ENCODE measurements at regions not wholly inside any gene's neighbourhood (a gene's known extent, or its start where the extent isn't known, plus 50 kb on each side); places are given as distances from the start of the nearest gene placed in this dataset.

GRCh38 chr9:6114424-6114823 is 99.0 kb upstream of the RANBP6 start:
- Histone ChIP-seq H3K79me2 (no peaks in the 10 kb centered on the region), H3K36me3 (replicated peaks; ENCODE audit: insufficient read depth, low read depth) (no peaks in the 10 kb centered on the region), H3K4me1 (ENCODE audit: insufficient read depth) (no peaks in the 10 kb centered on the region), H2AFZ (no peak overlapping the region), H3K9me2 (replicated peaks; ENCODE audit: insufficient read depth) (no peaks in the 10 kb centered on the region), H3K27ac (no peak overlapping the region), H3K4me3 (no peak overlapping the region), H4K20me1 (ENCODE audit: insufficient read depth, poor library complexity, severe bottlenecking) (no peaks in the 10 kb centered on the region), H3K4me2 (no peak overlapping the region), H3K9me3 (ENCODE audit: low read depth) (no peaks in the 10 kb centered on the region), H3K27me3 (no peaks in the 10 kb centered on the region)
- 97% methylated on average over 6 of the region's 6 CpGs for WGBS (ENCODE audit: low lambda C conversion rate, missing lambda C conversion rate)
- TF ChIP-seq EZH2 (IDR thresholded peaks at IDR 0.05; ENCODE audit: borderline replicate concordance) (no peak), EZH2phosphoT487 (IDR thresholded peaks at IDR 0.05; ENCODE audit: low read depth, severe bottlenecking, unreplicated experiment) (no peak), CTCF (IDR thresholded peaks at IDR 0.05; ENCODE audit: poor library complexity) (no peak)
- DNase-seq (ENCODE audit: low spot score): no peak

DNA sequence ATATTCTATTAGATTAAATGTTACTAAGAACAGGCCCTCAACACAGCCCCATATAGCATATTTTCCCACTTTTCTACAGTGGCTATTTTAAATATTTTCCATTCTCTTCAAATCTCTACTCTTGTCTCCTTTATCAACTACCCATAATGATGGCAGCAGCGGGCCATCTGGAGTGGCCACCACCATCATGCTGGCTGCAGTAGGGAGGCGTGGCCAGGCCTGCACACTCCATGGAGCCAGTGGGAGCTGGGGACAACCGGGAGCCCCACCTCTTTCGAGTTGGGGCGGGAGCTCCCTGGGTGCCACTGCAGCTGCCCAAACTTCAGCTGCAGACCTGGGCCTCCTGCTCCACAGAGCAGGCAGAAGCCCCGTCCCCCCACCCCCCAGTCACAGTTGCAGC is 98.4 kb upstream of the RANBP6 start:
- WGBS (ENCODE audit: low lambda C conversion rate, missing lambda C conversion rate): 63% methylated on average over 6 of the region's 6 CpGs
- no peaks in the 10 kb centered on the region for H3K9me2 ChIP-seq (replicated peaks; ENCODE audit: insufficient read depth)
- no peaks in the 10 kb centered on the region for H3K36me3 ChIP-seq (replicated peaks; ENCODE audit: insufficient read depth, low read depth)
- H3K79me2 ChIP-seq: no peaks in the 10 kb centered on the region
- H2AFZ ChIP-seq: no peak overlapping the region
- H4K20me1 ChIP-seq (ENCODE audit: insufficient read depth, poor library complexity, severe bottlenecking): no peaks in the 10 kb centered on the region
- no peak for DNase-seq (ENCODE audit: low spot score)
- H3K27me3 ChIP-seq: no peaks in the 10 kb centered on the region
- no peaks in the 10 kb centered on the region for H3K4me1 ChIP-seq (ENCODE audit: insufficient read depth)
- TF ChIP-seq CTCF (IDR thresholded peaks at IDR 0.05; ENCODE audit: poor library complexity) (no peak), EZH2 (IDR thresholded peaks at IDR 0.05; ENCODE audit: borderline replicate concordance) (no peak), EZH2phosphoT487 (IDR thresholded peaks at IDR 0.05; ENCODE audit: low read depth, severe bottlenecking, unreplicated experiment) (no peak)
- H3K27ac ChIP-seq: no peak overlapping the region
- H3K4me3 ChIP-seq: no peak overlapping the region
- no peaks in the 10 kb centered on the region for H3K9me3 ChIP-seq (ENCODE audit: low read depth)
- no peak overlapping the region for H3K4me2 ChIP-seq

DNA sequence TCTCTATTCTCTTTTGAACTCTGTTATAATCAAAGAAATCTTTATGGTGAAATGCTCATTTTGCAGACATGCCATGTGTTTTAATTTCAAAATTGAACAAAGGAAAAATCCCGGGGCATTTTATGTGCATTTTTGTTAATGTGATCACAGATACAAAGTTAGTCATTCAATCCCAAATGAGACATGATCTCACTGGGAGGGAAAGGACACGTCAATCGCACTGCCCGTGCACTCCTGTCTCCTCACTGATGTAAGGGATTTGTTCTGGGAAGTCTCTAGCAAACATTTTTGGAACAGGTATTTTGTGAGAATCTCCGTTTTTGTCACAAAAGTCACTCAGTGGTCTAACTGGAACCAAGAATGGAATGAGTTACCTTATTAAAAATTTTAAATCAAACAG is 97.9 kb upstream of the RANBP6 start:
- Histone ChIP-seq H3K9me2 (replicated peaks; ENCODE audit: insufficient read depth) (no peaks in the 10 kb centered on the region), H3K27ac (no peak overlapping the region), H3K4me3 (no peak overlapping the region), H3K9me3 (ENCODE audit: low read depth) (no peaks in the 10 kb centered on the region), H3K4me2 (no peak overlapping the region), H3K27me3 (no peaks in the 10 kb centered on the region), H3K79me2 (no peaks in the 10 kb centered on the region), H2AFZ (no peak overlapping the region), H4K20me1 (ENCODE audit: insufficient read depth, poor library complexity, severe bottlenecking) (no peaks in the 10 kb centered on the region), H3K4me1 (ENCODE audit: insufficient read depth) (no peaks in the 10 kb centered on the region), H3K36me3 (replicated peaks; ENCODE audit: insufficient read depth, low read depth) (no peaks in the 10 kb centered on the region)
- WGBS (ENCODE audit: low lambda C conversion rate, missing lambda C conversion rate): 92% methylated on average over 5 of the region's 5 CpGs
- no peak for TF ChIP-seq EZH2phosphoT487 (IDR thresholded peaks at IDR 0.05; ENCODE audit: low read depth, severe bottlenecking, unreplicated experiment)
- DNase-seq (ENCODE audit: low spot score): no peak

DNA sequence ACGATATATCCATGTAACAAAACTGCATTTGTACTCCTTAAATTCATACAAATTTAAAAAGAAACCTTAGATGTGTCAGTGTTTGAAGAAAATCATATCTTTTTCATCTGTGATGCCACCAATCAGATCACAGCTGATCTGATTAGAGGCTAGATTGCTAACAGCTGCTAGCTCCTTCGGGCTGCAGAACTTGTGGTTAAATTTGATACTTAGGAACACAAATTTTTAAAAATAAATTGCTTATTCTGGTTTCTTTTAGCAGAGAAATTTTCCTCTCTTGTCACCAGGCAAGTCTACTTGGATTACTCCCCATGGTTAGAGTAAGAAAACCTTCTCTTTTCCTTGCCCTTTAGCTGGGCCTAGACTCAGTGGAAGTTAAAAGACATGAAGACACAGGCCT is 94.6 kb upstream of the RANBP6 start:
- TF ChIP-seq CTCF (IDR thresholded peaks at IDR 0.05; ENCODE audit: poor library complexity): no peak
- Histone ChIP-seq H3K36me3 (replicated peaks; ENCODE audit: insufficient read depth, low read depth) (no peaks in the 10 kb centered on the region), H2AFZ (no peak overlapping the region), H3K9me2 (replicated peaks; ENCODE audit: insufficient read depth) (no peaks in the 10 kb centered on the region), H3K4me1 (ENCODE audit: insufficient read depth) (no peaks in the 10 kb centered on the region), H3K4me3 (no peak overlapping the region), H3K27me3 (no peaks in the 10 kb centered on the region), H3K79me2 (no peaks in the 10 kb centered on the region), H4K20me1 (ENCODE audit: insufficient read depth, poor library complexity, severe bottlenecking) (no peaks in the 10 kb centered on the region), H3K4me2 (no peak overlapping the region), H3K9me3 (ENCODE audit: low read depth) (no peaks in the 10 kb centered on the region), H3K27ac (no peak overlapping the region)
- 80% methylated on average over 2 of the region's 2 CpGs for WGBS (ENCODE audit: low lambda C conversion rate, missing lambda C conversion rate)
- no peak for DNase-seq (ENCODE audit: low spot score)

Measured in hepatocyte (in vitro differentiated cells).